ENCODE measurements at regions not wholly inside any gene's neighbourhood (a gene's known extent, or its start where the extent isn't known, plus 50 kb on each side); places are given as distances from the start of the nearest gene placed in this dataset.

GRCh38 chr2:194730266-194730665, 926.8 kb upstream of the SLC39A10 start:
- TF ChIP-seq ZNF274 (IDR thresholded peaks at IDR 0.05; ENCODE audit: low read depth, low read length), result no peak
- no peak overlapping the region for H3K4me3 ChIP-seq (ENCODE audit: low read length)

- TF ChIP-seq ZNF274 (IDR thresholded peaks at IDR 0.05; ENCODE audit: low read depth, low read length), result no peak
- no peak overlapping the region for H3K4me3 ChIP-seq (ENCODE audit: low read length)
Observed at GRCh38 chr2:194725169-194725568, 931.9 kb upstream of the SLC39A10 start.

DNA sequence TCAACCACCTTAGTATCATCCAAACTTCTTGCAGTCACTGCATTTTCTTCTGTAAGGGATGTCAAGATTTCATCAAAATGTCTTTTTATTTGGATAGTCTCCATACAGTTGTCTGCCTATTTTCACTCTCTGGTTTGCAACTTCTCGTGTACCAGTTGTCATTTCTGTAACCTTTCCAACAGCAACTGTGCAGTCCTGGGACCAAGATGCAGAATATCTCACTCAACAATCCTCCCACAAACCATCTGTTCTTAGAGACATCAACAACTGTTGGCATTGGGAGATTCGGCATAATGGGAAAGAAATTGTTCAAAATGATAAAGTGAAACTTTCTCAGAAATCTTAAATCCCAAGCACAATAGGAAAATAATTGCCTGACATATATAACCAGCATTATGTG, 933.6 kb upstream of the SLC39A10 start:
- no peak overlapping the region for H3K4me3 ChIP-seq (ENCODE audit: low read length)

DNA sequence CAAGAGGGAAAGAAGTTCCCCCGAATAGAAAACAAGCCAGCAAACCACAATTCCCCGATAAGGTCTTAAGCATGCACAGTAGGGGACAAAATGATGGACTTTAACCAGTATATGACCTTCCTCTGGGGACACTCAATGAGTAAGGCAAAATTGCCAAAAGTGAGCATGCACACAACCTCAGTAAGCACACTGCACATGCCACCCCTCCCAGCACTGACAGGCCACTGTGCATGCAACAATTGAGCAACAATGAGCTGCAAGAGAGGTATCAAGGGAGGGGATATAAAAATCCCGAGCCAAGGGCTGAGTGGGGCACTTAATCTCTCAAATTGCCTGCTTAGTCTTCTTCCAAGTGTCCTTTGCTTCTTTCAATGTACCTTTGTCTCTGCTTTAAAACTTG, 935.8 kb upstream of the SLC39A10 start:
- no peak for TF ChIP-seq ZNF274 (IDR thresholded peaks at IDR 0.05; ENCODE audit: low read depth, low read length)
- H3K4me3 ChIP-seq (ENCODE audit: low read length), result no peak overlapping the region

More for the DNA sequence above, 933.6 kb upstream of the SLC39A10 start:
- TF ChIP-seq ZNF274 (IDR thresholded peaks at IDR 0.05; ENCODE audit: low read depth, low read length), result no peak

- H3K4me3 ChIP-seq (ENCODE audit: low read length), result no peak overlapping the region
- no peak for TF ChIP-seq ZNF274 (IDR thresholded peaks at IDR 0.05; ENCODE audit: low read depth, low read length)
Observed at GRCh38 chr2:194720462-194720861, 936.6 kb upstream of the SLC39A10 start.

GRCh38 chr2:194718881-194719280, 938.1 kb upstream of the SLC39A10 start:
- no peak for TF ChIP-seq ZNF274 (IDR thresholded peaks at IDR 0.05; ENCODE audit: low read depth, low read length)
- no peak overlapping the region for H3K4me3 ChIP-seq (ENCODE audit: low read length)

DNA sequence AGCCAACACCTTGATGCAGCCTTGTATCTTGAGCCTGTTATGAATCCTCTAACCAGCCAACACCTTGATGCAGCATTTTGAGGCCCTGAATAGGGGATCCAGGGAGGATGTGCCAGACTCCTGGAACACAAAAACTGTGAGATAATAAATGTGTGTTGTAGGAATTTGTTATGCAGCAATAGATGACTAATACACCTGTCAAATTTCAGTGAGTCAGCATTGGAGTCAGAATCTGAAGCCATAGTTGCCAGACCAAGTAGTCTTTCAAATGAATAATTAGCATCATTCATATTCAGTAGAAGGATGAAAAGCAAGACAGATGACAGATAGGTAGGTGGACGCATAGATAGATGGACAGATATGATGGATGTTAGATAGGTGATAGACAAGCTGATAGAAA, 942.5 kb upstream of the SLC39A10 start:
- TF ChIP-seq ZNF274 (IDR thresholded peaks at IDR 0.05; ENCODE audit: low read depth, low read length), result no peak
- no peak overlapping the region for H3K4me3 ChIP-seq (ENCODE audit: low read length)

DNA sequence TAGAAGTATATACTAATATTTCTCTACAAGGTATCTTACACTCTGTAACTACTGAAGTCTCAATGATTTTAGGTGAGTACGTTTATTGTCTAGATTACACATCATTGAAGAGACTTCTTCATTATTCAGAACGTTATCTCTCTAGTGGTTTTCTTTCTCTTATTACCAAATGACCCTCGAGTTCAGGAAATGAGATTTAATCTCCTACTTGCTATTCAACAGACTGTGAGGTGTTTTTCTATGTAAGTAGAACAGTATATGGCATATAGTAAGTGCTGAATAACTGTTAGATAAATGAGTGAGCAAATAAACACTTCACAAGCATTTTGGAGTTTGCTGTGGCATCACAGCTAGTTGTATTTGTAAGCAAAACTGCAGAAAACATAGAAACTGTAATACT, 947.2 kb upstream of the SLC39A10 start:
- no peak for TF ChIP-seq ZNF274 (IDR thresholded peaks at IDR 0.05; ENCODE audit: low read depth, low read length)
- H3K4me3 ChIP-seq (ENCODE audit: low read length), result no peak overlapping the region

- H3K4me3 ChIP-seq (ENCODE audit: low read length), result no peak overlapping the region
- TF ChIP-seq ZNF274 (IDR thresholded peaks at IDR 0.05; ENCODE audit: low read depth, low read length), result no peak
Observed at GRCh38 chr2:194706179-194706578, 950.8 kb upstream of the SLC39A10 start.

GRCh38 chr2:194705398-194705797, 951.6 kb upstream of the SLC39A10 start:
- H3K4me3 ChIP-seq (ENCODE audit: low read length), result no peak overlapping the region
- no peak for TF ChIP-seq ZNF274 (IDR thresholded peaks at IDR 0.05; ENCODE audit: low read depth, low read length)

- no peak for TF ChIP-seq ZNF274 (IDR thresholded peaks at IDR 0.05; ENCODE audit: low read depth, low read length)
- H3K4me3 ChIP-seq (ENCODE audit: low read length), result no peak overlapping the region
Observed at GRCh38 chr2:194700726-194701125, 956.3 kb upstream of the SLC39A10 start.

GRCh38 chr2:194700116-194700515, 956.9 kb upstream of the SLC39A10 start:
- H3K4me3 ChIP-seq (ENCODE audit: low read length), result no peak overlapping the region
- TF ChIP-seq ZNF274 (IDR thresholded peaks at IDR 0.05; ENCODE audit: low read depth, low read length), result no peak

GRCh38 chr2:194698012-194698411, 959.0 kb upstream of the SLC39A10 start:
- no peak for TF ChIP-seq ZNF274 (IDR thresholded peaks at IDR 0.05; ENCODE audit: low read depth, low read length)
- no peak overlapping the region for H3K4me3 ChIP-seq (ENCODE audit: low read length)

- no peak overlapping the region for H3K4me3 ChIP-seq (ENCODE audit: low read length)
- TF ChIP-seq ZNF274 (IDR thresholded peaks at IDR 0.05; ENCODE audit: low read depth, low read length), result no peak
Observed at GRCh38 chr2:194697439-194697838, 959.6 kb upstream of the SLC39A10 start.

DNA sequence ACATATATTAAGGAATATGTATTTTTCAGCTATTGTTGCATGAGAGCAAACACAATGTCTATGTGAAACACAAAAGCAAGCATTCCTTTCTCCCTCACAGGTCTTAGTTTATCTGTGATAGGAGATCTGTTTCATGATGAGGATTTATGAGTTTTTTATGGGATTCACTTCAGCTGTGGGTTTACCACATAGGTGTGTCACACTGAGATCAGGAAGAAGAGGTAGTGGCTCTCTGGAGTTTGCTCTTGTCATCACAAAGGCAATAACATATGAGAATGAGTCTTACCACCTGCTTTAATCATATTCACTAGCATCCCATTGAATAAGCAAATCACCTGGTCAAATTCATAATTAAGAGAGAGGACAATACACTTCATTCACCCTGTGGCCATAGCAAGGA, 960.3 kb upstream of the SLC39A10 start:
- H3K4me3 ChIP-seq (ENCODE audit: low read length), result no peak overlapping the region
- no peak for TF ChIP-seq ZNF274 (IDR thresholded peaks at IDR 0.05; ENCODE audit: low read depth, low read length)

GRCh38 chr2:194686569-194686968, 970.5 kb upstream of the SLC39A10 start:
- no peak overlapping the region for H3K4me3 ChIP-seq (ENCODE audit: low read length)
- TF ChIP-seq ZNF274 (IDR thresholded peaks at IDR 0.05; ENCODE audit: low read depth, low read length), result no peak
